G401 (cell line): ENCODE measurements at regions not wholly inside any gene's neighbourhood (a gene's known extent, or its start where the extent isn't known, plus 50 kb on each side); places are given as distances from the start of the nearest gene placed in this dataset.
"Not testable (repeated sequence)": the region's sequence is repeated elsewhere in the genome, so short reads cannot be mapped to it uniquely, and the experiment has no call there.

Experiments
- DNase-seq: peaks from one replicate; pipeline ENCODE4 v3.0.0-alpha.2; 2015; ENCODE audit warnings: low spot score
- in situ Hi-C: cut with HindIII; loops from 2 replicates; pipeline ENCODE4 v1.10.0; 2016; ENCODE audit warnings: low sequenced_read_pairs, mixed read lengths

GRCh38 chr12:131469945-131470344, 240.9 kb upstream of the SFSWAP start:
- DNase-seq, in situ Hi-C loops: not testable (repeated sequence)

GRCh38 chr12:131471271-131471905, 239.5 kb upstream of the SFSWAP start:
- in situ Hi-C loops, result no loop called here
- no peak for DNase-seq

- in situ Hi-C loops, result no loop called here
- no peak for DNase-seq
These were observed 238.8 kb upstream of the SFSWAP start for GRCh38 chr12:131471946-131472732.

GRCh38 chr12:131473261-131473660, 237.6 kb upstream of the SFSWAP start:
- in situ Hi-C loops, result no loop called here
- DNase-seq, result no peak

GRCh38 chr12:131473741-131474709, 236.9 kb upstream of the SFSWAP start:
- in situ Hi-C loops, result no loop called here
- no peak for DNase-seq

- DNase-seq, result not testable (repeated sequence)
These were observed 235.9 kb upstream of the SFSWAP start for GRCh38 chr12:131475012-131475411.

GRCh38 chr12:131477613-131478012, 233.3 kb upstream of the SFSWAP start:
- in situ Hi-C loops, result no loop called here

More at GRCh38 chr12:131475012-131475411, 235.9 kb upstream of the SFSWAP start:
- in situ Hi-C loops, result not testable (repeated sequence)

GRCh38 chr12:131478468-131478867, 232.4 kb upstream of the SFSWAP start:
- DNase-seq, result no peak
- in situ Hi-C loops, result no loop called here

More at GRCh38 chr12:131477613-131478012, 233.3 kb upstream of the SFSWAP start:
- DNase-seq, result no peak

- DNase-seq, result no peak
- in situ Hi-C loops, result no loop called here
These were observed 228.7 kb upstream of the SFSWAP start for GRCh38 chr12:131482199-131482598.

- no peak for DNase-seq
- in situ Hi-C loops, result no loop called here
These were observed 228.2 kb upstream of the SFSWAP start for GRCh38 chr12:131482686-131483085.

GRCh38 chr12:131486451-131487230, 224.2 kb upstream of the SFSWAP start:
- in situ Hi-C loops, result no loop called here
- no peak for DNase-seq

GRCh38 chr12:131487388-131488124, 223.3 kb upstream of the SFSWAP start:
- in situ Hi-C loops, result no loop called here
- DNase-seq, result no peak

GRCh38 chr12:131489718-131490117, 221.2 kb upstream of the SFSWAP start:
- in situ Hi-C loops, result loop anchor here (10.0 kb wide), 1 partner anchor 205 kb away; no protein-coding TSS in a partner anchor
- DNase-seq, result no peak

GRCh38 chr12:131491155-131491554, 219.7 kb upstream of the SFSWAP start:
- DNase-seq, result no peak
- in situ Hi-C loops, result loop anchor here (10.0 kb wide), 1 partner anchor 206 kb away; no protein-coding TSS in a partner anchor

GRCh38 chr12:131491916-131492490, 218.9 kb upstream of the SFSWAP start:
- in situ Hi-C loops, result loop anchor here (10.0 kb wide), 1 partner anchor 207 kb away; no protein-coding TSS in a partner anchor
- no peak for DNase-seq

- no peak for DNase-seq
- in situ Hi-C loops, result loop anchor here (10.0 kb wide), 1 partner anchor 208 kb away; no protein-coding TSS in a partner anchor
These were observed 217.6 kb upstream of the SFSWAP start for GRCh38 chr12:131493068-131493826.

GRCh38 chr12:131494216-131494615, 216.7 kb upstream of the SFSWAP start:
- DNase-seq, result no peak
- in situ Hi-C loops, result loop anchor here (10.0 kb wide), 1 partner anchor 209 kb away; no protein-coding TSS in a partner anchor
